Activated CD8-positive, alpha-beta memory T cell treated with anti-CD3 and anti-CD28 coated beads, Interleukin-2, amount 50 U/mL, for 48 hours (primary cell): ENCODE measurements at regions not wholly inside any gene's neighbourhood (a gene's known extent, or its start where the extent isn't known, plus 50 kb on each side); places are given as distances from the start of the nearest gene placed in this dataset.

Experiments used
- DNase-seq: peaks from one replicate; pipeline ENCODE4 v3.0.0-alpha.2; 2020

DNA sequence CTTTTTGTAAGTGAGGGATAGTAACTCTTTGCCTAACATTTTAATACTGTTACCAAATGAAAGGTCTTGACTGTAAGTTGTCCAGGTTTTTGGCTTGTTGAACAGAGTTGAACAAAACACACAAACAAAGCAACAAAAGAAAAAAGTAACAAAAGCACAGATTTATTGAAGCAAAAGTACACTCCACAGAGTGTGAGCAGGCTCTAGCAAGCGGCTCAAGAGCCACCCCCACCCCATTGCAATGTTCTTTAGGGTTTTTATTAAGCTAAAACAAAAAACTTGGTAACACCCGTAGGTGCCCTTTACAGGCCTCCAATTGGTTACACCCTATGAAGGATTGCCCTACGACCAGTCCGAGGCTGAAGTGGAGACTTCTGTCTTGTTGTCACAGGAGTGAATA lies 197.4 kb upstream of the MAP3K1 start:
- no peak for DNase-seq

DNA sequence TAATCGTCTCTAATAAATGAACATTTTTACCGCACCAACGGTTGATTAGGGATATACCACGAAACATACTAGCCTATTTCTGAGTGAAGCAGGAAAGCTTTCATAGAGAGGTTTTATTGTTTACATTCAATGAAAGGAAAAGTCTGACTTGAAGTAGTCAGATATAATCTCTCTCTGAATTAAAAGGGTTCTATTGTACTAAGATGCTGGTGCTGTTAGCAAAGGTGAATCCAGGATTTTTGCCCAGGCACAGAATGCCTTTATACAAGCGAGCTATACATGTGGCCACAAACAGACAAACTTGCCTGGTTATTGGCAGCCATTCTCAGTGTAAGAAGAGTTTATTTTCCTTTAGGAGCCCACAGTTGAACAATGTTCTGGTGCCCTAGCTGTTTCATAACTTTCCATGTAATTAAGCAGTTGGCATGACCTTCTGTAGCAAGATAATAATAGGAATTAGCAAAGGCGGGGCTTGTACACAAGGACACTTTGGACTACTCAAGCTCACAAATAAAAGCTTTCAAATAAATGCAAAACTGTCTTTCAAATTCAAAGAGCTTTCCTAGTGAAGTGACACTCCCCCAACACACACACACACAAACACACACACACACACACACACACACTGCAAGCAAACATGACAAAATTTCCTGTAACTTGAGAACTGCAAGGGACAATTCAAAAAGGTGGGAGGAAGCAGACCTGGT lies 198.7 kb upstream of the MAP3K1 start:
- no peak for DNase-seq

DNA sequence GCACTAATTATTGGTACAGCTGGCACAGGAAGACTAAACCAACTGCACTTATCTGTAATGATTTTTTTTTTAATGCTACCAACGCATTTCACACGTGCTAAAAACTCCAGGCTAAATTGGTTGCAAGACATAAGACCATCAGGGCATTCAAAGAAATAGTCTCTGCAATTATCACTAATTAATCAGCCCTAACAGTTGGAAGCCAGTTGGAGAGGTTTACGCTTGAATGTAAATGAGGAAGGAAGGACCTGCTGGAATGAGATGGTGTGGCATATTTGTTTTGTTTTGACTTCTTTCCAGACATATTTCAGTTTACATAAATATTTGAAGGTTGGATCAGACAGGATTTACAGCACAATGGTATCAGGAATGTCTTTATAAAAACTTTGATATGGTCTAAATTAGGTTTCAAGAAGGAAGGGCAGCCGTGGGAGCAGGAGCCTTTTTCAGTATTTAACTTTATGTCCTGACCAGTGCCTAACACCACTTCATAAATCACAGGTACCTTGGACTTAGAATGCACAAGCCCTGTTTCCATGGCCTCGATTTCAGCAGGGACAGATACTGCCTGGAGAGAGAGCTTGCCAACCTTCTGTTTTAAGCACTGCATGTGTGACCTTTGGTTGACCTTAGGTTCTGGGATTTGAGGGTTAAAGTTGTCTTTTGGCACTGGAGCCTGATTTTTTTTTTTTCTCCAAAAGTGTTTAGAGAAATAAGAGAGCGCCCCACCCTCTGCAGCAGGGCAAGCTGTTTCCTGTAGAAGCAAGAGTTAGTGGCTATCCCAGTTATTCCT lies 199.8 kb upstream of the MAP3K1 start:
- DNase-seq = no peak

DNA sequence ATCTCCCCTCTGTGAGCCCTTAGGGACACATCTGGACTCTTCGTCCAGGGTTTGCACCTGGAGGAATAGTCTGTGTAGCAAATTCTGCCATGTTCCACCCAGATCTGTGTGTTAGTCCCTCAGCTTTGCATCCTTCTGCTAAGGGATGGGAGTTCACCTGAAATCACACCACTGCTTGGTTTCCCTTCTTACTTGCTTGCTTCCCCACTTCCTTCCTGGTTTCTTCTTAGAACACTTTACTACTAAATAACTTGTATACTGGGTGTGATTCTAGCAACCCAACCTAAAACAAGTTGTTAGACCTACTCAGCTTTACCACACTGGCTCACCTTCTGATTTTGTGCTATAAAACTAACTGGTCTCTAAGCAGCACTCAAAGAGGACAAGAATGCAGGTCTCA lies 202.6 kb upstream of the MAP3K1 start:
- DNase-seq = no peak

DNA sequence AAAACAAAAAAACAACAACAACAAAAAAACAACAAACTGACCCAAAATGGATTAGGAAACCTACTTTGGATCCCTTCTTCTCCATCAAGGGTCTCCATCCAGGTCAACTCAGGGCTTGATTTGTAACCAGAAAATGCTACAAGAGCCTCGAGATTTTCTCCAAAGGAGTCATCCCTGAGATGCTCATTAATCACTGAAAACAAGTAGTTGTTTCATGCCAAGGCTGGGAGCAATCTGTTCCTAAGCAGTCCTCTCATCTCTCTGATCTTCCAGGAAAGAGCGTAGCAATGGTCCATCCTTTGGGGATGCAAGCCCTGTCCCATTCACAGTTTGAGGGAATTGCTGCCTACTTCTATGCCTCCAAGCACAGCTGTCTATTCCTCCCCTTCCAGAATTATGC lies 203.0 kb upstream of the MAP3K1 start:
- DNase-seq = no peak

DNA sequence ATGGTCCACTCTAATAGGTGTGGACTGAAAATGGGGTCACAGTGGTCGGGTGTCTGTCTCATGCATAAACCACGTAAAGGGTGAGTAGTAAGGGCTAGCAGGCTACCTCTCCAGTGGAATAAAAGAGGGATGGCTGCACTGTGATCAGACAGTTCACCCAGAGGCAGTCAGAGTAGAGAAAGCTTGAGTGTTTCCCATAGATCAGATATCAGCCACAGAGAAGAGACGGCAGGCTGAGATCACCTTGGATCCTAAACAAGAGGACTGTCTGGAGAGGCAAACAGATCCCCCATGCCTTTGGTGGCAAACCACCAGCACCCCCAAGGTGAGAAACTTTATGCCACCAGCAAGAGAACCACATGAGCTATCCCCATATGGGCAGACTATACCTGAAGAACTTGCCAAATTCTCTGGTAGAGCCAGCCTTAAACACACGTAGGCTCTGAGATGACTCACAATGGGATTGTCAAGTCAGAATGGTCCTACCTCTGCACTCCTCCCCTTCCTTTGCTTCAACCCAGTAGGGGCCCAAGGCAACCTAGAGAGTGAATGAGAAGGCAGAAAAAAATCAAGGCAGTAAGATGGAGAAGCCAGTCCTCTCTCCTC lies 205.2 kb upstream of the MAP3K1 start:
- no peak for DNase-seq

DNA sequence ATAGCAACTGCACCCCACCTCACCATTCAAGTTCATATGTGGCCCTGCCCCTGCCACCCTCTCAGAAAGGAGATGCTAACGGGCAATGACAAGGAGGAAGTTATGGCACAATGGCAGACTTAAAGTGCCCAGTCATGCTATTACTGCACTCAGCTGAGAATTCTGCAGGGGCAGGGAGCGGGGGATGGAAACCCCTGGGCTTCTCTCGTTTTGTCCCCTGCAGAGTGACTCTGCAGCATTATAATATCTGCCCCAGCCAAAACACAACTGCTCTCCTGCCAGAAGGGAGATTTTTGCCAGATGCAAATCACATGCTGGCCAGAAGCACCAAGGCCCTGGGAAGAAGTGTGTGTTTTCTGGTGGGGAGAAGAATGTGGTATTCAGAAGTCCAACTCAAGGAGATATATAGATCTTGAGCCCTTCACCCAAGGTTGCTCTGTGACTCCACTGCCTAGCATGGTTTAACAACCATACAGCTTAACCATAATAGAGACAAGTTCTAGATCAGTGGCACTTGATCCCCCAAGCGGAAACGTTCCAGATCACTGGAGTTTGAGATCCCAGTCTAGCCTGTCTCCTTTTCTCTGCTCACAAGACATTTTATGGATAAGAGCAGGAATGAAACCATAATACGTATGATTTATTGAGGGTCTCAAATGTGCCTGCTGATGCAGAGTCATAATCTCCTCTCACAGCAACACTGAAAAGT lies 207.0 kb upstream of the MAP3K1 start:
- DNase-seq = no peak

DNA sequence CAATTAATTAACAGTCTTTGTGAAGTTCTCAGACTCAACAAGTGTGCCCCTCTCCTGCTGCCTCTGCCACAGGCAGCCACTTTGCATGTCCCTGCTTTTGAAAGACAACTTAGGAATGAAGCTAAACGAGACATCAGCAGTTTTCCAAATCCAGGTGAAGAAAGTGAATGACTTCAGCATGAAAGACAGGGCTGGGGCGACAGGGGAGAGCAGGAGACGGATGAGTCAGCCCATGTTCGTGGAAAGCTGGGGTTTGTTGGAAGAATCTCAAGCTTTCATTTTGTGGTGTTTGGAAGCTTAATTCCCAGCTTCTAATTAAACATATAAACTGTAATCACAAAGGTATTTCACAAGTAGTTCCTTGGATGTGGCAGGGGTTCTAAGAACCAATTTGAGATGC lies 207.8 kb upstream of the MAP3K1 start:
- DNase-seq = no peak

DNA sequence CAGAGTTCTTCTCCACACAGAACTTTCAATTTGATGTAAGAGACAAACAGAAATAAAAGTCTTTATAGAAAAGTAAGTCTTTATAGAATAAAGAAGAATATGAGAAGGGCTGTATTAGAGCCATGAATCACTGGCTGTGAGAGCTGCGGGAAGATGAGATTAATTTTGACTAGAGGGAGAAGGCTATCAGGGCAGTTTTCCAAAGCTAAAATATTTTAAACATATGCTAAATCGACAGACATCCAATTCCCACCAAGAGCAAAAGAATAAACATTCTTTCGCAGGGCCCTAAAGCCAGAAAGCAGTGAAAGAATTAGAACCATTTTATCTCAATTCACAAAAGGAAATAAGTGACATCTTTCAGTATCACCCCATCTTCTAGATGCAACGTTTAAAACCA lies 208.3 kb upstream of the MAP3K1 start:
- DNase-seq = no peak

DNA sequence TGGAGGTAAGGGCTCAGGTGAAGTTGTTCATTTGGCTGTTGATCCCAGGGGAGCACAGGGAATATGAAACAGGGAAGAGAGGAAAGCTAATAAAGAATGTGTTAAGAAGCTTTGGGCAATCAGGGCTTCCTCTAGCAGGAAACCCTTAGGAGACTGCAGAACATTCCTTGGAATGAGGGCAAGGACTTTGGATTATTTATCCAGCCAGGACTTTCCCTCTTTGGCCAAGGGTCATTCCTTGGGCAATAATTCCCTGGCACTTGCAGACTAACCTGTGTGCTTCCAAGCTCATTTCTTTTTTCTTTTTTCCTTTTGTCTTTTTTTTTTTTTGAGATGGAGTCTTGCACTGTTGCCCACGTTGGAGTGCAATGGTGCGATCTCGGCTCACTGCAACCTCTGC lies 209.2 kb upstream of the MAP3K1 start:
- DNase-seq = no peak

DNA sequence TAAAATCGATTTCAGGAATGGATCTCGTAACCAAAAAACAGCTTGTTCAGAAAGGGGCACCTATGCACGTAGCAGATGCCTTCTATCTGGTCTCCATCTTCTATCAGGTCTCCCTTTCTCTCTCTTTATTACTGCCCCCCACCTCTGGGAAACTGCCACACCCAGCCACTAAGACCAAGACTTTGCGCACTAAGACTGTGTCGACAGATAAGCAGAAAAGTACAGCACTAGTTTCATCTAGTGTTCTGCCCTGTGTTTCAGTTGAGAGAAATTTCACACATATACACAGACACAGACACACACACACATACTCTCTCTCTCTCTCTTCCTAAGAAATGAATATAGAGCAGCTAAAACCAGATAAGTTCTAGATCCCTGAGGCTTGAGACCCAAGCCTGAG lies 210.1 kb upstream of the MAP3K1 start:
- no peak for DNase-seq

DNA sequence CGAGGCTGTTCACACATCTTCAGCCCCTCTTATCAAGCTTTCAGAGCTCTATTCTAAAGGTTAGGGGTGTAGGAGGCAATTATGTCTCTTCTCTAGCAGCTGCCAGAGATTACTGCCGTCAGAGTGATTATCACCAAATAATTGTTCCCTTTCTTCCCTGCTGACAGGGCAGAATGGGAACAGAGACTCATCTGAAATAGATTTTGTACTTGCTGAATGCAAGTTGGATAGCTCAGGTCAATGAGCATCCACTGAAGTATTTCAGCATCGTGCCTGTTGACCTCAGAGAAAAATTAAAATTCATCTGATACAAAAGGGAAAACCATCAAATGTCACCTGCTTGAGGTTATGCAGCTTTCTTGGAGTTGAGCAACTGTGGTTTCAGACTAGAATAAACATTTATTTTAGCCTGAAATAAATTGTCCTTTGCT lies 213.7 kb upstream of the MAP3K1 start:
- DNase-seq = no peak

DNA sequence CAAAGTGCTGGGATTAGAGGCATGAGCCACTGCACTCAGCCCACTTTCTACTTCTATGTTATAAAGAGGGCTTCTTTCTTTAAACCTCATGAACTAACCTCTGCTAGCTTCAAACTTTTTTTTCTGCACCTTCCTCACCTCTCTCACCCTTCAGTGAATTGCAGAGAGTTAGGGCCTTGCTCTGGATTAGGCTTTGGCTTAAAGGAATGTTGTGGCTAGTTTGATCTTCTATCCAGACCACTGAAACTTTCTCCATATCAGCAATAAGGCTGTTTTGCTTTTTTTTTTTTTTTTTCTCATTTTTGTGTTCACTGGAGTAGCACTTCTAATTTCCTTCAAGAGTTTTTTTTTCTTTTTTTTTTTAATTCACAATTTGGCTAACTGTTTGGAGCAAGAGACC lies 216.4 kb upstream of the MAP3K1 start:
- DNase-seq = no peak

DNA sequence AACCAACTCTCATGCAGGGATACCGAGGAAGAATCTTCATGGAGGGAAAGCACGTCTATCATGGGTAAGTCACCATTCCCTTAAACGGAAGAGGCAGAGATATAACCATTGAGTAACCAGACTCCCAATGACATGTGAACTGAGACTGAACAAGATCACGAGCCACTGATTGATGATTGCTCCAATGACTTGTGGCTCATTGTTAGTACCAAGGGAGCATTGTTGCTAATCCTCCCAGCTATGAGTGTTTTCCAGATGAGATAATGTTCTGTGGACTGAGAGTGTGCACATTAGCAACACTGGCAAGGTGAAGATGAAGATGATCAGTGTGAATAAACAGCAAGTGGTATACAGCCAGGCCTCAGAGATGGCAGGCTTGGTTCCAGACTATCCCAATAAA lies 219.2 kb upstream of the MAP3K1 start:
- DNase-seq = no peak

DNA sequence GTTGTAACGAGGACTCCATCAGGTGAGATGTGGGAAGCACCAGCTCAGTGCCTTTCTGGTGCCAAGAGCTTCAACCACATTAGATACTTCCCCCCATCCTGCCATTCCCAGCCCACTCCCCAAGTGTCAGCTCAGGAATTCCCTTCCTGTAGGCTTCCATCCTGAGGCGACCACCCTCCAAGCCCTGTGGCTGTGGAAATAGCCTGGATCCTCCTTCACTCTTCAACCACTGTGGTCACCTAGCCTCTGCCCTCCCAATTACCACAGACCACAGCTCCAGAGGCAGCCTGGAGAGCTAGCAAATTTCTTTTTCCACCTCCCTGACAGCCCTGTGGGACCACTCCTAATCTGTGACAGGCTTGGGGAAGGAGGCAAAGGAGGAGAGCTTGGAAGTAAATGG lies 219.8 kb upstream of the MAP3K1 start:
- DNase-seq = no peak

DNA sequence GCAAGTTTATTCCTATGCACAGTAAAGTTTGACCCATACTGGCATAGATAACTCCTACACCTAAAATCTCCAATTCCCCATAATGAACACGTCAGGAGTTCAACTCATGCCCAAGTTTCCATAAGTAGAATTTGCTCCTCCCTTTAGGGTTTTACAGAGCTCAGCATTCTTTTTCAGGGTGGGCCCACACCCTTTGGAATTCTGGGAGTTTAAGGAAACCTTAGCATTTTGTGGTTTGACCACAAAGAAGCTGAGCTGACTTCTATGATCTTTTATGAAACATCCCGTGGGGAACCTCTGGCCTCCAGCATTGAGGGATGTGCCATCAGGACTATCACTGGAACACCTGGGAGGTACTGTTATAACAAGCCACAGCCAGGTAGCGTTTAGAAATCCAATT lies 220.6 kb upstream of the MAP3K1 start:
- no peak for DNase-seq

DNA sequence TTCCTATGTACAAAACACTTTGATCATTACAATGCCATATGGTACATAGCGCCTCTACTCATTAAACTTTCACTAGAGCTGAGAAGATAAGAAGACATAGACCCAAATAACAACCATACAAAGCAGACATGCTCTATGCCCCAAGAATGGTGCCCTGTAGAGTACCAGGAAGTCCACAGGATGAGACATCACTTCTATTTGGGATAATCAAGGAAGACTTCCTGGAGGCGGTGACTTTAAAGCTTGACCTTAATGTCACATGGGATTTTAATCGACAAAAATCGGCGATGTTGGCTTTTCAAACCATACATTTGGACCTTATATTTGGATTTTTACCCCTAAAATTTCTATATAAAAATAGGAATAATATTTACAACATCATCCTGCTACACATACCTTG lies 224.3 kb upstream of the MAP3K1 start:
- no peak for DNase-seq

DNA sequence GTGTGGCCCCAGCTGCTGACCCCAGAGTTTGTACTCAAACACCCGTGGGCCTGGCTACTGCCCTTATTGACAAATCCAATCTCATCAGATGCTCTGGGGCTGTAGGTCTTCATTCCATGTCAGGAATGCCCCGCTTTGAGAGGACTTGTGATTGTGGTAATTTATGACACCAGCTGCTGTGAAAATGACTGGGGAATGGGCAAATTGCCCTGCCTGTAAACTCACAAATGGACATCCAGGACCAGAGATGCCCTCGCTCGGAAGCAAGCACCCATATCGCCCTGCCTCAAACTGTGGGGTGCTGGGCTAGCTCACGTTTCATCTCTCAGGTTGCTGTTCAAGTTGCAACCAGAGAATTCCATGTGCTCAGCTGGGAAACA lies 225.9 kb upstream of the MAP3K1 start:
- DNase-seq = no peak

DNA sequence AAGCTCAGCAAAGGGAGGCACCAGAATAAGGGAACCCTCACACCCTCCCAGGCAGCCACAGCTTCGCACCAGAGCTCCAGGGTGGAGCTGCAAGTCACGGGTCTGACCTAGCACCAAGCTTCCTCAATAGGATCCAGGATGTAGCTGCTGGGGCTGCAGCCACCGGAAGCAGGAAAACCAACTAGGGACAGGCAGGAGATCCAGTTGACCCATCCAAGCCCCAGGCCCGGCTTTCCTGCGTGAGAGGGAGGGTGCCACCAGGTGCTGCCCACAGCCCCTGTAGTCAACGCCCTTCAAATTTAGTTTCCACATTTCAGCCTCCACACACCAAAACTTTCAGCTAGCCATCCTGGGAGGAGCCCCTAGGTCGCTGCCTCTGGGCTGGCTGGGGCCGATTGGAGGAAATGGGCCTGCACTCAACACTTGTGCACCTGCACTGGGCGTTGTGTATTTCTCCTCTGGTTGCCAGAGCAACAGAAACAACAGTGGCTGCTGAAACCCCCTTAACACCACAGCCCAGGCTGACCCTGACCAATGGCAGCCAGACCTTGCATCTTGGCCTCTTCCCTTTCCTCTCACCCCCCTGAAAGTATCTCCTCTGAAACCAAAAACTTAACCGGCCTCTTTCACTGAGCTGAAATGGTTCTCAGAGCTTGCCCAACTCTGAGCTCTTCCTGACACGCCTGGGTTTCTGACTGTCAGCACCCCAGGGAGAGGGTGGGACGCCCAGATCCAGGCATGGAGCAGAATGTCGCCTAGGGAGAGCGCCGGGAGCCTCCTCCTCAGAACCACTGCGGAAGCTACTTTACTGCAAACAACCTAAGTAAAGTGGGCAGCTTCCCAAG lies 226.5 kb upstream of the MAP3K1 start:
- peak; percentile 60 for DNase-seq

DNA sequence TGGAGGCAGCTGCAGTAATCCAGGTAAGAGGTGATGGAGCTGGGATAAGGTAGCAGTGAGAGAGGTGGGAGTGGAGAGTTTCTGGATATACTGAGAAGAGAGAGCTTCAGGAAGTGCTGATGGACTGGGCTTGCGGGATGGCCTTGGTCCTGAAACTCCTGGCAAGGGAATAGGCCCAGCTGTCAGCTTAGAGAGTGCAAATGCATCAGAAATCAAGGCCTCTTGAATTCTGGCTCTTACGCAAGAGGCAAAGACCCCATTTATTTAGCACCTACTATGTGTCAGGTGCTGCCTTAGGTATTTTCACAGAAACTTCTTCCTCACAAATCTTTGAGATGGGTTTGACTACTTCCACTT lies 227.2 kb upstream of the MAP3K1 start:
- DNase-seq = no peak

DNA sequence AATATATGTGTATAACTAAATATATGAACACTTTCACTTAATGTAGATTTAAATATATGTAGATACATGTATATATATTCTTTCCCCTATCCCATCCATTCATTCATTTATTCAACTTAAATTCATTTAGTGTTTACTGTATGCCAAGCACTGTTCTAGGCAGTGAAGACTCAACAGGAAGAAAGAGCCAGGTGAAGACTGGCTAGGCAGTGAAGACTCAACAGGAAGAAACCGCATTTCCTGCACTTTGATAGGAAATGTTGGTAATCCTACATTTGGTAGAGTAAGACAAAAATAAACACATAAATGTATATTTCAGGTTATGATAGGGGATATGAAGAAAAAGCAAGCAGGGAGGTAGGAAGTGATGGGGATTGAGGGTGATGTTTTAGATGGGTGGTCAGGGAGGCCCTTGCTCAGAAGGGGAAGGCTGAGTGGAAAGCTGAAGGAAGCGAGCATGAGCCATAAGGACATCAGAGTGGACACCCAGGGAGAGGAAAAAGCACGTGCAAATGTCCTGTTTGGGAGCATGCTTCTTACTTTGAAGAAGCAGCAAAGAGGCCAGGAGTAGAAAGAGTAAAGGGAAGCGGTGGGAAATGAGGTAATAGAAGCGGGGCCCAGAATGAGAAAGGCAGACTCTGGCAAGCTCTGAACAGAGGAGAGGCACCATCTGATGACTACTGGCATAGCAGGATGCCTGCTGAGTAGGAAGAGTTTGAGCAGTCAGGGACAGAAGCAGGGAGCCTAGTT lies 227.8 kb upstream of the MAP3K1 start:
- no peak for DNase-seq
